HAP-1 (cell line): ENCODE measurements at regions not wholly inside any gene's neighbourhood (a gene's known extent, or its start where the extent isn't known, plus 50 kb on each side); places are given as distances from the start of the nearest gene placed in this dataset.
"Not testable (repeated sequence)": the region's sequence is repeated elsewhere in the genome, so short reads cannot be mapped to it uniquely, and the experiment has no call there.

Experiments
- DNase-seq, 2 experiments: peaks; one replicate each; pipeline ENCODE4 v3.0.0-alpha.2; 2016 to 2020; ENCODE audit warnings: low spot score in 2 of 2
- H3K27me3 ChIP-seq: fragments of 250-450 bp; sonication (Bioruptor Pico); 2 replicates; pipeline ENCODE4 v1.5.1; 2020; ENCODE audit warnings: low read depth, mild to moderate bottlenecking, moderate library complexity
- H3K36me3 ChIP-seq: fragments of 250-450 bp; sonication (Bioruptor Pico); replicated peaks from 2 replicates; pipeline ENCODE4 v1.5.1; 2020; ENCODE audit warnings: mild to moderate bottlenecking
- H3K4me1 ChIP-seq: fragments of 250-450 bp; sonication (Bioruptor Pico); 2 replicates; pipeline ENCODE4 v1.5.1; 2020; ENCODE audit warnings: mild to moderate bottlenecking
- H3K4me3 ChIP-seq: fragments of 250-450 bp; sonication (Bioruptor Pico); 2 replicates; pipeline ENCODE4 v1.5.1; 2020; ENCODE audit warnings: mild to moderate bottlenecking, moderate library complexity
- H3K9me3 ChIP-seq: fragments of 250-450 bp; sonication (Bioruptor Pico); 2 replicates; pipeline ENCODE4 v1.5.1; 2020; ENCODE audit warnings: mild to moderate bottlenecking, moderate library complexity
- in situ Hi-C: fragments of 300-500 bp; cut with MboI; formaldehyde crosslinking; loops from 3 replicates; pipeline ENCODE4 v1.14.3; 2020; ENCODE audit warnings: low sequenced_read_pairs, inconsistent platforms, mixed read lengths

DNA sequence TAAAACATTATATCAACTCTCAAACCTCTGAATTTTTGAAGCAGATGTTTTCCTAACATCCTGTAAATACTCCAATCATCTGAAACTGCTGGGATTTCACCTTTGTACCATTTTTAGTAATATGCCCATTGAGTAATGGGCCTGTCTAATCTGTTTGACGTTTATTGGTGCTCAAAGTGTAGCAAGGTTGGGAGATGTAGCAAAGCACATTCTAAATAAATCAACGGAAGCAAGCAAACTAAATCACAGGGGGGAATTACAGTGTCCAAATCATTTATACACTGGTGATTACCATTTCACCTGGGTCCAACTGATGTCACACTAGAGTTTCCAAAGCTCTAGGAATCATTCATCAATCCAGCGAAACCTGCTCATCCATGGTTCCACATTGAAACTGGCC lies 518.7 kb upstream of the TBL1XR1 start:
- H3K36me3 ChIP-seq: no peaks in the 10 kb centered on the region
- H3K9me3 ChIP-seq: no peaks in the 10 kb centered on the region
- no peaks in the 10 kb centered on the region for H3K27me3 ChIP-seq
- H3K4me1 ChIP-seq: no peaks in the 10 kb centered on the region; the same call in 1 of the 2 replicates
- in situ Hi-C loops: no loop called here
- no peak overlapping the region for H3K4me3 ChIP-seq
- DNase-seq: no peak

DNA sequence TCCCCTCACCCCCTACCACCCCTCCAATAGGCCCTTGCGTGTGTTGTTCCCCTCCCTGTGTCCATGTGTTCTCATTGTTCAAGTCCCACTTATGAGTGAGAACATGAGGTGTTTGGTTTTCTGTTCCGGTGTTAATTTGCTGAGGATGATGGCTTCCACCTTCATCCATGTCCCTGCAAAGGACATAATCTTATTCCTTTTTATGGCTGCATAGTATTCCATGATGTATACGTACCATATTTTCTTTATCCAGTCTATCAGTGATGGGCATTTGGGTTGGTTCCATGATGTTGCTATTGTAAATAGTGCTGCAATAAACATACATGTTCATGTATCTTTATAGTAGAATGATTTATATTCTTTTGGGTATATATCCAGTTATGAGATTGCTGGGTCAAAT lies 523.6 kb upstream of the TBL1XR1 start:
- H3K4me1 ChIP-seq, in situ Hi-C loops, H3K4me3 ChIP-seq, H3K27me3 ChIP-seq, DNase-seq, H3K9me3 ChIP-seq, H3K36me3 ChIP-seq: not testable (repeated sequence)

DNA sequence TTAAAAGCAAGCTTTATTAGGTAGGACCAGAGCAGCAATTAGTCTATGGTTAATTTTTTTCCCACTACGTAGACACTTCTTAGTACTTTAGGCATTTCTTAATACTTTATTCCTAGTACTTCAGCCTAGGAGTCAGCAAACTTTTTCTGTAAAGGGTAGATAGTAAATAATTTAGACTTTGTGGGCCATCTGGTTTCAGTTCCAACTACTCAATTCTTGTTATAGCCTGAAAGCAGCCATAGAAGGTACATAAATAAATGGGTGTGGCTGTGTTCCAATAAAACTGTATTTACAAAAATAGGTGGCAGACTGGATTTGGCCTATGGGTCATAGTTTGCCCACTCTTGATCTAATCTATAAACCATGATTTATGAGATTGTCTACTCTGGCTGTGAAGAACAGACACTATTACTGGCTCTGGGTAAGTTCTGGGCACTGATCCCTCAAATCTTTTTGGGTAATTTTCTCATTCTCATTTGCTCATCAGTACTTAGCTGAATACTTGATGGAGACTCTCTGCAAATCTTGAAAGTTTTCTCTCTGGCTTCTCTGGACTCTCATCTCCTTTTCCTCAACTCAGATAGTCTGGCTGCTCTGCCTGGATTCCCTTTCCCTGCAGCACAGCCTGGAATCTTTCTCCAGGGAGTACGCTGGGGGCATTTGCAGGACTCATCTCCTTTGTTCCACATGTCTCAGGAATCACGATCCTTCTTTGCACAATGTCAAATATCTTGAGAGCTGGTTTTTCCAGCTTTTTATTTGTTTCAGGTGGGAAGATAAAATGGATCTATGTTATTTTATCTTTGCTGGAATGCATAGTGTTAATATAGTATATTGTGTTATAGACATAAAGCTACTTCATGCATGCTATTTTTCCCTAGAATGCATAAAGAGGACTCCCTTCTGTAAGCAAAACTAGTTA lies 524.8 kb upstream of the TBL1XR1 start:
- in situ Hi-C loops: no loop called here
- DNase-seq: no peak

DNA sequence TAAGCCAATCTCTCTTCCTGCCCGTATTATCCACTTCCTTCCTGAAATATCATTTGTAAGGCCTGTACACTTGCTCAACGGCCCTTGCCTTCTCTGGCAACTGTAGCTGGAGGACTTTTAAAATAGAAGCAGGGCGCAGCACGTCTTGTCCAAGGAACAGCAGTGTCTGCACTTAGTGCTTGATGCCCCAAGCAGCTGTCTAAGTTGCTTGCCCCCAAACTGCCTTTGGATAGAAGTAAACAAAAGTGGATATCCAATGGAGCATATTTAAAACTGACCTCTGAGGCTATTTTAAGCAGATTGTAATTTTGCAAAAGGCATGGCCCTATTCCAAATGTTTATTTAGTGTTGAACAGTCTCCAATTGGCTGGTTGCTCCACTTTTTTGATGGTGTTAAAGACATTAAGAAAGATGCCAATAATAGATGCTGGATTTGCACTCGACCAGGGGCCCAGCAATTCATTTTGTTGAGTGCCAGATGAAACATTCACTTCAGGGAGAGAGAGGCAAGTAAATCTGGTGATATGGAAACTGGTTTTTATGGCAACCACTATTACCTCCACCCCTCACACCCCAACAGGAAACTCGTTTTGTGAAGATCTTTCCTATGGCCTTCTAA lies 526.8 kb upstream of the TBL1XR1 start:
- in situ Hi-C loops: no loop called here
- no peak overlapping the region for H3K4me3 ChIP-seq
- H3K27me3 ChIP-seq: no peaks in the 10 kb centered on the region
- H3K9me3 ChIP-seq: no peaks in the 10 kb centered on the region
- DNase-seq: no peak
- H3K4me1 ChIP-seq: no peaks in the 10 kb centered on the region
- no peaks in the 10 kb centered on the region for H3K36me3 ChIP-seq

More for the DNA sequence above, 524.8 kb upstream of the TBL1XR1 start:
- Histone ChIP-seq H3K27me3 (no peaks in the 10 kb centered on the region), H3K4me1 (no peaks in the 10 kb centered on the region), H3K9me3 (no peaks in the 10 kb centered on the region), H3K36me3 (no peaks in the 10 kb centered on the region), H3K4me3 (no peak overlapping the region)

DNA sequence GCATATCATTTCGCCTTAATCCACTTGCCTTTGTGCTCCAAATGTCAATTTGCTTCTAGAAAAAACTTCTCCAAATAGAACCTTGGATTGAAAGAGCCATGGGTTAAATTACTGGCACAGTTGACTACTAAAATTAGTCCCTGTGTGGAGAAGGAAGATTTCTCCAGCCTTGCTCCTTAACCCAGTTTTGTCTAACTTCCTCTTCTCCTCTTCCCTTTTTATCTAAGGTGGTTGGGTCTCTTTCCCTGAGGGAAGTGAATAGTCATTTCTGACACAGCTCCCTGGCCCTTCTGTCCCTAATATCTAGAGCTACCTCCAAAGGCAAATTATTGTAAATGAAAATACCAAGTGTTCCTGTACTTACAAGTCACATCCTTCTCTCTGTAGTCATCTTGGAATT lies 527.9 kb upstream of the TBL1XR1 start:
- H3K4me1 ChIP-seq: no peaks in the 10 kb centered on the region
- in situ Hi-C loops: no loop called here
- DNase-seq: no peak

DNA sequence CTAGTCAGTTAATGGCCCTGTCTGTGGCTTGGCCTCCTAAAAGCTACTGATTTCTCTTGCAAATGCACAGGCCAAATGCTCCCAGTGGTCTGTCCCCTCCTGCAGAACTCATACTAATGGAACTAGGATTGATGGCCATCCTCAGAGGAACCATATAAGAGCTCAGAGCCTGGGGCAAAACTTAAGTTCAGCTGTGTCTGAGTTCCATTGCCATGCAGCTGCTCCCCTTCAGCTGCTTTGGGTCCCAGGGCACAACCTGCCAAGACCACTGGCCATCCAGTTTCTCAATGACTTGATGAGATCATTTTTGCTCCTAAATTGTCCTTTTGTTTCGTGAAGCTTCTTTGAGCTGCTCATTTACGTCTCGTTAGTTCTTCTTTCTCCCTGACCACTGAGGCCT lies 529.5 kb upstream of the TBL1XR1 start:
- Histone ChIP-seq H3K36me3 (no peaks in the 10 kb centered on the region), H3K9me3 (no peaks in the 10 kb centered on the region), H3K4me3 (no peak overlapping the region), H3K27me3 (no peaks in the 10 kb centered on the region), H3K4me1 (no peaks in the 10 kb centered on the region)
- no peak for DNase-seq
- in situ Hi-C loops: no loop called here

More for the DNA sequence above, 527.9 kb upstream of the TBL1XR1 start:
- H3K4me3 ChIP-seq: no peak overlapping the region
- no peaks in the 10 kb centered on the region for H3K27me3 ChIP-seq
- H3K36me3 ChIP-seq: no peaks in the 10 kb centered on the region
- H3K9me3 ChIP-seq: no peaks in the 10 kb centered on the region

DNA sequence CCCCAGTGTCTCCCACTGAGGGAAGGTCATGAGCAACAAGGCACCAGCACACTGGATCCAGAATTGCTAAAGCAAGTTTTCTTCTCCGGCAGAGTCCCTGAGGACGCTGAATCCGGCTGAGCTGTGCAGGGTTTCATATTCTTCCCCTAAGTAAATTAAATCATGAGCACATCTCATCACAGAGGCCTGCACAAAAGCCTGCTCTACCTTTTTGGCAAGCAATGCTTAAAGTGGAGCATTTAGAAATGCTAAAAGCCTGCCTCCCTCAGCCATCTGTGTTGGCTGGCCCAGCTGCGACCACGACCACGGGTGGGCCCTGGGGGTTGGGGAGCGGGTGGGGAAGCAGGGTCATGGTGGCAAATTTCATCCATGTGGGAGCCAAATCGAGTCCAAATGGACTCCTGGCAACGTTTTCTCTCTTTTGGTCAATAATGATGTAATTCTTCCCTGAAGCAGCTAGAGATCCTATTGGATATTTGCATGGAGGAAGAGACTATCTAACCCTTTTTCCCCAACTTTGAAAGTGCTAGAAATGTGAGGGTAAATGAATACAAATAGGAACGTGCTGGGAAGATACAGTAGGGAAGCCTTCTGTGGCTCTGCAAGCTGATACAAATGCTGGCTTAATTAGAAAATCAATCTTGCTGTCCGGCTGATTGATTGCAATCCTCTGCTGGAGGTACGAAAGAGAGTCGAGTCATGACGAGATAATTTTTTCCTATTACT lies 532.8 kb upstream of the TBL1XR1 start:
- DNase-seq: no peak
- no peaks in the 10 kb centered on the region for H3K27me3 ChIP-seq
- no peaks in the 10 kb centered on the region for H3K9me3 ChIP-seq
- in situ Hi-C loops: no loop called here
- H3K4me1 ChIP-seq: no peaks in the 10 kb centered on the region
- no peaks in the 10 kb centered on the region for H3K36me3 ChIP-seq
- H3K4me3 ChIP-seq: no peak overlapping the region

DNA sequence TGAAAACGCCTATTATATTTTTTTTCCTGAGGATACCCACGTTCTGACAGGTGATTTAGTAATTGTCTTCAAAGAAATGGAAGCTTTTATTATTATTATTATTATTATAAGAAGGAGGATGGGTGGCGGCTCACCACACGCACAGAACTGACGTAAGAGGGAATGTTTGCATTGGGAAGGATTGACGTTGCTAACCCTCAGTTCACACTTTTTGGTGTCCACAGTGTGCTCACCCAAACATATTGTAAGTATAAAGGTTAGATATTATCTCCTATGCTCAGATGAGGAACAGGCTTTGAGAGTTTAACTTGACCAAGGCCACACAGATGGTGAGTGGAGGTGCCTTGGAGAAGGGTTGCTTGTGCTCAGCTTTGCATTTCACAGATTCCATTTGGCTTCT lies 533.5 kb upstream of the TBL1XR1 start:
- in situ Hi-C loops: no loop called here
- no peak for DNase-seq
- no peaks in the 10 kb centered on the region for H3K36me3 ChIP-seq
- no peaks in the 10 kb centered on the region for H3K4me1 ChIP-seq
- no peaks in the 10 kb centered on the region for H3K9me3 ChIP-seq
- no peaks in the 10 kb centered on the region for H3K27me3 ChIP-seq
- H3K4me3 ChIP-seq: no peak overlapping the region

DNA sequence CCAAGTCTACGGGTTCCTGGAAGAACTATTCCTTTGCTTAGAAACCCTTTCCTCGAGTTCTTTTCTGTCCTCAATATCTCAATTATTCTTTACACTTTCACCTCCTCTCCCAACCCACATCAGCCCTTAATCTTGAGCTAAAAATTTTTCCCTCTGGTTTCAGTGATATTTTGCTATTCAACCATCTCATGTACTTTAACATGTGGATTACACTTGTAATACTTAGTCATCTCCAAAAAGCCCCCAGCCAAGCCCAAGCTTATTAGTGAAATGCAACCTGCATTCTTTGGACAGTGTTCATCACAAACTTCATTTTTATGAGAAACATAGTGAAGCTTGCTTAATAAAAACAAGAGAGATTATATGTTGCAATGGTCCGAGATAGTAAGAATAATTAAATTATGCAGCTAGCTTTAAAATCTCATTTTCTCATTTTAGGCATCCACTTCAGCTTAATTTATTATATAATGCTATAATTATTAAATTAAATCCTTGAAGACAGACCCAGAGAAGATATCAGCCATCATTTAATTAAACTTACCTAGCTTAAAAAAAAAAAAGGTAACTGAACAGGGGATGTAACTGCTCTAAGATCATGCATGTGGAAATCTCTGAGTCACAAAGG lies 534.5 kb upstream of the TBL1XR1 start:
- no peak overlapping the region for H3K4me3 ChIP-seq
- no peaks in the 10 kb centered on the region for H3K27me3 ChIP-seq
- no peaks in the 10 kb centered on the region for H3K4me1 ChIP-seq
- in situ Hi-C loops: no loop called here
- H3K36me3 ChIP-seq: no peaks in the 10 kb centered on the region
- DNase-seq: no peak
- no peaks in the 10 kb centered on the region for H3K9me3 ChIP-seq

DNA sequence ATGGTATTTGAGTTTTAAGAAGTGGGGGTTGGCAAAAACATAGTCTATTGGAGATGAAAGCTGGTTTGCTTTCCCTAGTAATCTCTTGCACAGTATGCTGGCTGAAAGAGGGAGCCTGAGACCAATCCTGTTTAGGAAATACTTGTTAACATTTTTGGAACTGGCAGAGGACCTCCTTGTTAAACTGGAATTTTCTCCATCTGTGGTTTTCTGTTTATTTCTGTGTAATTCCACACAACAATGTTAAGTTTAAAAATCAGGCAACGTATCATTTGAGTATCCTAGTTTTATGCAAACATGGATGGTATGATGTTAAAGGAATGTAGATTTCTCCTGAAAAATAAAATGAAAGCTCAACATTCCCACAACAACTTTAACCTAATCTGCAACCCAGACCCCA lies 536.0 kb upstream of the TBL1XR1 start:
- in situ Hi-C loops: no loop called here
- H3K9me3 ChIP-seq: no peaks in the 10 kb centered on the region
- DNase-seq: no peak
- no peaks in the 10 kb centered on the region for H3K4me1 ChIP-seq
- no peak overlapping the region for H3K4me3 ChIP-seq
- no peaks in the 10 kb centered on the region for H3K27me3 ChIP-seq
- H3K36me3 ChIP-seq: no peaks in the 10 kb centered on the region

DNA sequence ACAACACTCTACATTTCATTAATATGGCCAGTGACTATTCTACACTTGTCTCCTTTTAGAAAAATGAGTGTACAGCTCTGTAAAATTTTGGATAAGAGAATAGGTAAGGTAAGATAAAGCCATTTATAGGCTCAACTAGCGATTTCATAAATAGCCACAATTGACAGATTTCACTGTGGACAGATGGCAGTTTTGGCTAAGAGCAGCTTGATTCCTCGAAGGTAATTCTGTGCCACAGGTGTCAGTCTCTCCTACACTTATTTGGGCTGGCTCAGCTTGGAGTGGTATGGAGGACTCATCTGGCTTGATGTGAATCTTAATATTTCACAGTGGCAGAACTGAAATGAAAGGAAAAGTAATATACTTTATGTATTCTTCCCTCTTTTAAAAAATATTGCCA lies 536.7 kb upstream of the TBL1XR1 start:
- H3K4me3 ChIP-seq: no peak overlapping the region
- H3K9me3 ChIP-seq: no peaks in the 10 kb centered on the region
- no peaks in the 10 kb centered on the region for H3K27me3 ChIP-seq
- in situ Hi-C loops: no loop called here
- H3K36me3 ChIP-seq: no peaks in the 10 kb centered on the region
- H3K4me1 ChIP-seq: no peaks in the 10 kb centered on the region
- no peak for DNase-seq

DNA sequence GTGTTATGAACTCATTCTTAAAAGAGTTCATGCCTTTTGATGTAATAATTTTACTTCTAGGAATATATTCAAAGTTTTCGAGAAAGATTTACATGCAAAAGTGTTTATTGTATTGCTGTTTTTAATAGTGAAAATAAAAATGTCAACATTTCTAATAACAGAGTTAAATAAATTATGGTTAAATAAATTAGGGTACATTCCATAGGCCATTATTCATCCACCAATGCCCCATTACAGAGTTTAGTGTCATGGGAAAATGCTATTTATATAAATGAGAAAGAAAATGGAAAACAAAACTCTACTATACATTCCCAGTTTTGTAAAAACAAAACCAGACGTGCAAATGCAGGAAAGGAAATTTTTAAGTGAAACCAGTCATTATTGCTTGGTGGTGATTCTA lies 538.1 kb upstream of the TBL1XR1 start:
- H3K4me3 ChIP-seq: no peak overlapping the region
- no peaks in the 10 kb centered on the region for H3K9me3 ChIP-seq
- no peaks in the 10 kb centered on the region for H3K27me3 ChIP-seq
- no peak for DNase-seq
- no peaks in the 10 kb centered on the region for H3K36me3 ChIP-seq
- in situ Hi-C loops: no loop called here
- H3K4me1 ChIP-seq: no peaks in the 10 kb centered on the region

DNA sequence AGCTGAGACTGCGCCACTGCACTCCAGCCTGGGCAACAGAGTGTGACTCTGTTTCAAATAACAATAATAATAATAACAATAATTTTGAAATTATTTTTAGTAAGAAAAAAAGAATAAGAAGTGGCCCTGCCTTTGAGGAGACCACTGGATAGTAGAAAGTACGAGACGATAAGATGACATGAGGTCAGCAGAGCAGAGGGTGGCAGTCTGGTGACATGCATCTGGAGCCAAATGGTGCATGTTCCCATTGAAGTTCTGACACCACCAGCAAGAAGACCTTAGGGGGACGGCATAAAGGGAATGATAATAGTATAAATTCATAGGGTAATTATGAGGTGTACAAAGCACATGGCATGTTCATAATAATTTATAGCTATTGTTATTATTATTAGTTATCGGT lies 542.2 kb upstream of the TBL1XR1 start:
- in situ Hi-C loops: no loop called here
- Histone ChIP-seq H3K27me3 (no peaks in the 10 kb centered on the region), H3K9me3 (no peaks in the 10 kb centered on the region), H3K4me3 (no peak overlapping the region), H3K36me3 (no peaks in the 10 kb centered on the region), H3K4me1 (no peaks in the 10 kb centered on the region)
- DNase-seq: no peak

DNA sequence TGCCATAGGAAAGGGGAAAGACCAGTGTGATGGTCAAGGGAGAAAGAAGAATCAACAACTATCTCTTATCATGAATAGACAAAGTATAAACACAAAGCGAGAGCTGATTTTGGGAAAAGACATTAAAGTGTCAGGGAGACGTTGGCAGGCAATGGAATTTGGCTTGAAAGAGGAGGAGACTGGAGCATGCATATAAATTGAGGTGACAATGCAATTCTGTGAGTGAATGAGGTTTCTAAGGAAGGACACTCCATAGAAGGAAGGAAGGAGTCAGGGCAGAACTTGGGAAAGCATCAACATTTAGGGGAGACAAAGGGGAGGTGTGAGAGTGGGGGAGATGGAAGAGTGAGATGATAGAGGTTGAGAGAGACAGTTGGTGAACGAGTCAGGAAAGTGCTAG lies 543.0 kb upstream of the TBL1XR1 start:
- no peak overlapping the region for H3K4me3 ChIP-seq
- no peaks in the 10 kb centered on the region for H3K27me3 ChIP-seq
- H3K9me3 ChIP-seq: no peaks in the 10 kb centered on the region
- no peaks in the 10 kb centered on the region for H3K36me3 ChIP-seq
- DNase-seq: no peak
- in situ Hi-C loops: no loop called here
- no peaks in the 10 kb centered on the region for H3K4me1 ChIP-seq
